Endothelial cell of umbilical vein (primary cell): ENCODE measurements at regions not wholly inside any gene's neighbourhood (a gene's known extent, or its start where the extent isn't known, plus 50 kb on each side); places are given as distances from the start of the nearest gene placed in this dataset.

ENCODE experiments used
- BruUV-seq: library from RNA; stranded (reverse); fragments of 400-500 nt; replicated peaks from 2 replicates; lab custom pipeline; 2021; lab: Mats Ljungman, UMichigan
- CTCF ChIA-PET: fragments of 300-600, 350-600 bp; sonication (Branson Sonifier 250); formaldehyde crosslinking; loops from one replicate; lab custom pipeline; 2021; ENCODE audit warnings: antibody characterized with exemption, inconsistent platforms; lab: Charles Lee
- POLR2A ChIA-PET: fragments of 300-600, 350-600 bp; sonication (Branson Sonifier 250); formaldehyde crosslinking; loops from one replicate; lab custom pipeline; 2021; ENCODE audit warnings: antibody characterized with exemption, inconsistent platforms; lab: Charles Lee
- DNase-seq: peaks from one replicate; pipeline ENCODE4 v3.0.0-alpha.2; 2011; ENCODE audit warnings: low read depth, low spot score
- FAIRE-seq: peaks from 2 replicates; lab custom pipeline; 2011; peaks lifted over from hg19 to GRCh38; lab: Jason Lieb, UNC
- H2AFZ ChIP-seq: 2 replicates; pipeline ENCODE4 v1.6.0; 2012; ENCODE audit warnings: low read depth, low read length, control low read depth, inconsistent platforms
- H3K27ac ChIP-seq: 2 replicates; pipeline ENCODE4 v1.5.1; 2011; ENCODE audit warnings: low read depth, mild to moderate bottlenecking, control low read depth, low read length, moderate library complexity; ENCODE audit not compliant: insufficient read depth
- H3K27me3 ChIP-seq, 2 experiments: 2 replicates each; pipeline versions ENCODE4 v1.6.0 to v1.6.1; 2011; ENCODE audit warnings: low read length in 2 of 2, mixed read lengths in 1 of 2; ENCODE audit not compliant: control insufficient read depth in 2 of 2, insufficient read depth in 2 of 2
- H3K36me3 ChIP-seq, 2 experiments: 2 replicates in 1 of 2; 3 replicates in 1 of 2; pipeline ENCODE4 v1.5.1; 2011; ENCODE audit warnings: low read length in 2 of 2, mild to moderate bottlenecking in 1 of 2, moderate library complexity in 1 of 2; ENCODE audit not compliant: control insufficient read depth in 2 of 2, insufficient read depth in 2 of 2; ENCODE audit errors: extremely low read depth in 1 of 2
- H3K4me1 ChIP-seq: 3 replicates; pipeline ENCODE4 v1.5.1; 2011; ENCODE audit warnings: mild to moderate bottlenecking, low read length; ENCODE audit not compliant: control insufficient read depth, insufficient read depth; ENCODE audit errors: extremely low read depth
- H3K4me2 ChIP-seq: 2 replicates; pipeline ENCODE4 v1.6.1; 2011; ENCODE audit warnings: low read length, control low read depth, mixed read lengths; ENCODE audit not compliant: insufficient read depth
- H3K4me3 ChIP-seq, 3 experiments: fragments of 200-600 bp in 1 of 3; sonication (generic), shearing (Covaris generic) in 1 of 3; replicated peaks in 1 of 3; 2 replicates each; pipeline ENCODE4 v1.5.1; 2011 to 2016; ENCODE audit warnings: control low read depth in 3 of 3, low read length in 3 of 3, mild to moderate bottlenecking in 2 of 3, inconsistent platforms in 1 of 3, low read depth in 1 of 3, moderate library complexity in 1 of 3; ENCODE audit not compliant: insufficient read depth in 1 of 3
- H3K79me2 ChIP-seq: 2 replicates; pipeline ENCODE4 v1.6.0; 2012; ENCODE audit warnings: low read length, inconsistent platforms; ENCODE audit not compliant: control insufficient read depth, insufficient read depth
- H3K9ac ChIP-seq: replicated peaks from 2 replicates; pipeline ENCODE3; 2011; ENCODE audit warnings: low read length, control low read depth; ENCODE audit not compliant: insufficient read depth; ENCODE audit errors: extremely low read depth
- H3K9me1 ChIP-seq: replicated peaks from 3 replicates; pipeline ENCODE4 v1.6.0; 2011; ENCODE audit warnings: mild to moderate bottlenecking, low read length; ENCODE audit not compliant: control insufficient read depth, insufficient read depth; ENCODE audit errors: extremely low read depth
- H3K9me3 ChIP-seq: replicated peaks from 2 replicates; pipeline ENCODE4 v1.5.1; 2012; ENCODE audit warnings: low read length, inconsistent platforms; ENCODE audit not compliant: control insufficient read depth, insufficient read depth
- H4K20me1 ChIP-seq: replicated peaks from 2 replicates; pipeline ENCODE3; 2011; ENCODE audit warnings: mild to moderate bottlenecking, low read length; ENCODE audit not compliant: control insufficient read depth, insufficient read depth; ENCODE audit errors: extremely low read depth
- CTCF ChIP-seq, 2 donors: IDR thresholded peaks; 1 replicate in 1 of 2; 2 replicates in 1 of 2; pipeline ENCODE4 v1.5.1; 2011; ENCODE audit warnings: low read length in 2 of 2, mild to moderate bottlenecking in 2 of 2, moderate library complexity in 2 of 2, control low read depth in 1 of 2, inconsistent platforms in 1 of 2, low read depth in 1 of 2; ENCODE audit not compliant: insufficient read depth in 1 of 2; ENCODE audit errors: extremely low read depth in 1 of 2
- EZH2 ChIP-seq: IDR thresholded peaks from 2 replicates; pipeline ENCODE4 v1.6.1; 2012; ENCODE audit warnings: borderline replicate concordance, low read depth, mild to moderate bottlenecking, moderate library complexity, low read length, inconsistent platforms; ENCODE audit not compliant: severe bottlenecking
- FOS ChIP-seq: IDR thresholded peaks from 2 replicates; pipeline ENCODE4 v1.6.1; 2011; ENCODE audit warnings: mild to moderate bottlenecking, low read length, moderate library complexity, borderline replicate concordance; ENCODE audit not compliant: insufficient read depth
- GATA2 ChIP-seq: IDR thresholded peaks from 2 replicates; pipeline ENCODE4 v1.7.0; 2011; ENCODE audit warnings: low read depth, mild to moderate bottlenecking, moderate library complexity, mixed read lengths, low read length; ENCODE audit not compliant: insufficient read length, insufficient read depth
- JUN ChIP-seq: IDR thresholded peaks from 2 replicates; pipeline ENCODE4 v1.6.1; 2011; ENCODE audit warnings: borderline replicate concordance, low read depth; ENCODE audit not compliant: insufficient read length, insufficient read depth
- MAX ChIP-seq: IDR thresholded peaks from 2 replicates; pipeline ENCODE4 v1.6.1; 2011; ENCODE audit not compliant: insufficient read depth, insufficient read length
- MYC ChIP-seq: IDR thresholded peaks from one replicate; pipeline ENCODE4 v1.6.1; 2011; ENCODE audit warnings: mild to moderate bottlenecking, low read depth, low read length
- POLR2A ChIP-seq: IDR thresholded peaks from 2 replicates; pipeline ENCODE4 v1.6.1; 2012; ENCODE audit warnings: low read depth, mild to moderate bottlenecking, control low read depth, low read length
- POLR2AphosphoS5 ChIP-seq: IDR thresholded peaks from 2 replicates; pipeline ENCODE4 v1.6.1; 2012; ENCODE audit warnings: low read depth, mild to moderate bottlenecking, control low read depth, low read length, moderate library complexity; ENCODE audit not compliant: insufficient read depth
- dilution Hi-C: fragments of 300-500 bp; cut with MboI; formaldehyde crosslinking; loops from one replicate; pipeline ENCODE4 v1.15.0; 2019; ENCODE audit warnings: low sequenced_read_pairs; ENCODE audit not compliant: extremely low pct_ligation_motif_present
- intact Hi-C: fragments of 100-400 bp; cut with micrococcal nuclease; formaldehyde crosslinking; loops from one replicate; pipeline ENCODE4 v1.10.0; 2022

GRCh38 chr12:83784298-83784890, 1097.7 kb downstream of the TMTC2 start:
- no peak for DNase-seq
- no peaks in the 10 kb centered on the region for H3K9me3 ChIP-seq
- ChIA-PET POLR2A (no interaction called here), CTCF (interaction anchor here (0.6 to 1.4 kb wide), 2 partner anchors 9 to 41 kb away, joined by 3 to 4 read pairs; no protein-coding TSS in a partner anchor)
- no peaks in the 10 kb centered on the region for H4K20me1 ChIP-seq
- FAIRE-seq = no peak
- H3K4me1 ChIP-seq = no peaks in the 10 kb centered on the region
- H3K9me1 ChIP-seq = no peaks in the 10 kb centered on the region
- no peak overlapping the region for H3K9ac ChIP-seq
- H3K36me3 ChIP-seq = no peaks in the 10 kb centered on the region
- intact Hi-C loops = no loop called here
- dilution Hi-C loops = no loop called here
- H3K4me2 ChIP-seq = no peak overlapping the region
- no peak overlapping the region for H3K27ac ChIP-seq
- no peaks in the 10 kb centered on the region for H3K79me2 ChIP-seq
- no peak overlapping the region for H3K4me3 ChIP-seq
- no peaks in the 10 kb centered on the region for H3K27me3 ChIP-seq
- BruUV-seq = no TSS peak
- TF ChIP-seq FOS (no peak), POLR2AphosphoS5 (no peak), EZH2 (no peak), GATA2 (no peak), CTCF (IDR thresholded peaks at IDR 0.05; ENCODE audit: extremely low read depth in 1 of 2, insufficient read depth in 1 of 2, low read depth in 1 of 2, low read length in 2 of 2) (no peak), MAX (no peak), POLR2A (no peak), MYC (no peak), JUN (no peak)
- no peak overlapping the region for H2AFZ ChIP-seq
